Hepatocyte (in vitro differentiated cells): ENCODE measurements at regions not wholly inside any gene's neighbourhood (a gene's known extent, or its start where the extent isn't known, plus 50 kb on each side); places are given as distances from the start of the nearest gene placed in this dataset.

Experiments used
- CTCF ChIP-seq: fragments of 200-600 bp; sonication (generic); IDR thresholded peaks from 2 replicates; pipeline ENCODE4 v1.5.1; 2016; ENCODE audit warnings: antibody characterized with exemption, mild to moderate bottlenecking; ENCODE audit not compliant: poor library complexity
- EZH2 ChIP-seq: fragments of 200-600 bp; sonication (generic); IDR thresholded peaks from 2 replicates; pipeline ENCODE4 v1.6.1; 2016; ENCODE audit warnings: antibody characterized with exemption, mild to moderate bottlenecking, borderline replicate concordance

- TF ChIP-seq CTCF: no peak
- no peak for TF ChIP-seq EZH2
These were observed 666.7 kb upstream of the RAG2 start for GRCh38 chr11:37264783-37265182.
